ENCODE measurements at regions not wholly inside any gene's neighbourhood (a gene's known extent, or its start where the extent isn't known, plus 50 kb on each side); places are given as distances from the start of the nearest gene placed in this dataset.

DNA sequence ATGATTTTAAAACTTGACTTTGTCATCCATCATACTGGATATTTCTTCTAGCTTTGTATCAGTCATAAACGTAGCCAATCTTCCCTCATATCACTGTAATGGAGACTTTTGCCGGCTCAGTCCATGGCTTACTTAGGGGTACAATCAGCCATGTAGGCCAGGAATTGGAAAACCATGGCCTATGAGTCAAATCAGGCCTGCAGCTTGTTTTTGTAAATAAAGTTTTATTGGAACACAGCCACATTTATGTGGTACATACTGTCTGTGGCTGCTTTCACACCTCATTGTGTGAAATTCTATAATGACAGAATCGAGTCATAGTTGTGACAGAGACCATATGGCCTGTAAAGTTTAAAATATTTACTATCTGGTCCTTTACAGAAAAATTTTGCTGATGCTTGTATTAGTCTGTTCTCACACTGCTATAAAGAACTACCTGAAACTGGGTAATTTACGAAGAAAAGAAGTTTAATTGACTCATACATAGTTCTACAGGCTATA, 64.5 kb upstream of the CDH13 start:
- TF ChIP-seq, protein P1, sequence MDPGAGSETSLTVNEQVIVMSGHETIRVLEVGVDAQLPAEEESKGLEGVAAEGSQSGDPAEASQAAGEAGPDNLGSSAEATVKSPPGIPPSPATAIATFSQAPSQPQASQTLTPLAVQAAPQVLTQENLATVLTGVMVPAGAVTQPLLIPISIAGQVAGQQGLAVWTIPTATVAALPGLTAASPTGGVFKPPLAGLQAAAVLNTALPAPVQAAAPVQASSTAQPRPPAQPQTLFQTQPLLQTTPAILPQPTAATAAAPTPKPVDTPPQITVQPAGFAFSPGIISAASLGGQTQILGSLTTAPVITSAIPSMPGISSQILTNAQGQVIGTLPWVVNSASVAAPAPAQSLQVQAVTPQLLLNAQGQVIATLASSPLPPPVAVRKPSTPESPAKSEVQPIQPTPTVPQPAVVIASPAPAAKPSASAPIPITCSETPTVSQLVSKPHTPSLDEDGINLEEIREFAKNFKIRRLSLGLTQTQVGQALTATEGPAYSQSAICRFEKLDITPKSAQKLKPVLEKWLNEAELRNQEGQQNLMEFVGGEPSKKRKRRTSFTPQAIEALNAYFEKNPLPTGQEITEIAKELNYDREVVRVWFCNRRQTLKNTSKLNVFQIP (CRISPR knock-in tag; IDR thresholded peaks at IDR 0.05; ENCODE audit: borderline replicate concordance, low read depth): no peak
- no peak for TF ChIP-seq BACH2 (CRISPR knock-in tag; IDR thresholded peaks at IDR 0.05; ENCODE audit: borderline replicate concordance)
- no peak for TF ChIP-seq ARNTL (CRISPR knock-in tag; IDR thresholded peaks at IDR 0.05; ENCODE audit: borderline replicate concordance, low read depth)
- no peak for TF ChIP-seq RARB (CRISPR knock-in tag; IDR thresholded peaks at IDR 0.05)
- TF ChIP-seq, protein P2, sequence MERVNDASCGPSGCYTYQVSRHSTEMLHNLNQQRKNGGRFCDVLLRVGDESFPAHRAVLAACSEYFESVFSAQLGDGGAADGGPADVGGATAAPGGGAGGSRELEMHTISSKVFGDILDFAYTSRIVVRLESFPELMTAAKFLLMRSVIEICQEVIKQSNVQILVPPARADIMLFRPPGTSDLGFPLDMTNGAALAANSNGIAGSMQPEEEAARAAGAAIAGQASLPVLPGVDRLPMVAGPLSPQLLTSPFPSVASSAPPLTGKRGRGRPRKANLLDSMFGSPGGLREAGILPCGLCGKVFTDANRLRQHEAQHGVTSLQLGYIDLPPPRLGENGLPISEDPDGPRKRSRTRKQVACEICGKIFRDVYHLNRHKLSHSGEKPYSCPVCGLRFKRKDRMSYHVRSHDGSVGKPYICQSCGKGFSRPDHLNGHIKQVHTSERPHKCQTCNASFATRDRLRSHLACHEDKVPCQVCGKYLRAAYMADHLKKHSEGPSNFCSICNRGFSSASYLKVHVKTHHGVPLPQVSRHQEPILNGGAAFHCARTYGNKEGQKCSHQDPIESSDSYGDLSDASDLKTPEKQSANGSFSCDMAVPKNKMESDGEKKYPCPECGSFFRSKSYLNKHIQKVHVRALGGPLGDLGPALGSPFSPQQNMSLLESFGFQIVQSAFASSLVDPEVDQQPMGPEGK (CRISPR knock-in tag; IDR thresholded peaks at IDR 0.05; ENCODE audit: borderline replicate concordance): no peak
- no peak for TF ChIP-seq SNAI2 (CRISPR knock-in tag; IDR thresholded peaks at IDR 0.05)

Measured in SK-N-SH treated with all-trans-retinoic acid at 6 μM for 48 hours (cell line).